SK-N-SH (cell line): ENCODE measurements at regions not wholly inside any gene's neighbourhood (a gene's known extent, or its start where the extent isn't known, plus 50 kb on each side); places are given as distances from the start of the nearest gene placed in this dataset.

Experiments
- CTCF ChIA-PET: fragments of 300-600, 350-600 bp; formaldehyde crosslinking; extraction: SDS; loops from one replicate; lab custom pipeline; 2021; lab: Yijun Ruan, JAX
- POLR2A ChIA-PET: fragments of 350-600 bp; sonication (Branson Sonifier 250); formaldehyde crosslinking; extraction: SDS; loops from one replicate; lab custom pipeline; 2020; ENCODE audit warnings: antibody characterized with exemption, inconsistent platforms; lab: Yijun Ruan, JAX
- DNase-seq: peaks from one replicate; pipeline ENCODE4 v3.0.0; 2012
- H2AFZ ChIP-seq: fragments of 200-600 bp; sonication (generic); 2 replicates; pipeline ENCODE4 v1.8.1; 2016; ENCODE audit warnings: antibody characterized with exemption, mild to moderate bottlenecking, low read depth
- H3F3A ChIP-seq: fragments of 200-600 bp; sonication (generic); replicated peaks from 2 replicates; pipeline ENCODE3; 2016; ENCODE audit warnings: antibody characterized with exemption, mild to moderate bottlenecking; ENCODE audit not compliant: insufficient read depth
- H3K27ac ChIP-seq, 2 experiments: fragments of 200-500 bp in 1 of 2; fragments of 200-600 bp in 1 of 2; sonication (Bioruptor generic) in 1 of 2; sonication (generic), shearing (Covaris generic) in 1 of 2; 2 replicates each; pipeline versions ENCODE4 v1.5.1 to v1.6.1; 2014 to 2016; ENCODE audit warnings: low read depth in 2 of 2, inconsistent platforms in 1 of 2, low read length in 1 of 2, mild to moderate bottlenecking in 1 of 2, mixed read lengths in 1 of 2
- H3K27me3 ChIP-seq: fragments of 200-600 bp; sonication (generic), shearing (Covaris generic); 2 replicates; pipeline ENCODE4 v1.6.1; 2016; ENCODE audit warnings: mixed run types; ENCODE audit not compliant: insufficient read depth
- H3K36me3 ChIP-seq, 2 experiments: fragments of 200-500 bp in 1 of 2; fragments of 200-600 bp in 1 of 2; sonication (Bioruptor generic) in 1 of 2; sonication (generic) in 1 of 2; replicated peaks in 1 of 2; 2 replicates each; pipeline versions ENCODE3 to v1.5.1; 2014 to 2016; ENCODE audit warnings: low read length in 1 of 2, mild to moderate bottlenecking in 1 of 2; ENCODE audit not compliant: insufficient read depth in 2 of 2, control insufficient read depth in 1 of 2
- H3K4me1 ChIP-seq, 2 experiments: fragments of 200-500 bp in 1 of 2; fragments of 200-600 bp in 1 of 2; sonication (Bioruptor generic) in 1 of 2; sonication (generic), shearing (Covaris generic) in 1 of 2; 2 replicates each; pipeline versions ENCODE4 v1.5.1 to v1.6.1; 2014 to 2016; ENCODE audit warnings: low read depth in 1 of 2, low read length in 1 of 2, mixed run types in 1 of 2; ENCODE audit not compliant: insufficient read depth in 2 of 2, control insufficient read depth in 1 of 2
- H3K4me2 ChIP-seq: fragments of 200-600 bp; sonication (generic), shearing (Covaris generic); 2 replicates; pipeline ENCODE4 v1.6.1; 2017; ENCODE audit warnings: mixed run types
- H3K4me3 ChIP-seq, 2 experiments: fragments of 200-500 bp in 1 of 2; fragments of 200-600 bp in 1 of 2; sonication (Bioruptor generic) in 1 of 2; sonication (generic), shearing (Covaris generic) in 1 of 2; 2 replicates each; pipeline versions ENCODE4 v1.5.1 to v1.8.1; 2014 to 2016; ENCODE audit warnings: low read depth in 2 of 2, inconsistent platforms in 1 of 2, low read length in 1 of 2, mild to moderate bottlenecking in 1 of 2, mixed read lengths in 1 of 2, moderate library complexity in 1 of 2
- H3K79me2 ChIP-seq: fragments of 200-600 bp; sonication (generic); 2 replicates; pipeline ENCODE4 v1.8.1; 2017; ENCODE audit warnings: mild to moderate bottlenecking; ENCODE audit not compliant: insufficient read depth
- H3K9ac ChIP-seq: fragments of 200-600 bp; sonication (generic); 2 replicates; pipeline ENCODE4 v1.6.1; 2017; ENCODE audit warnings: mixed run types
- H3K9me2 ChIP-seq: fragments of 200-600 bp; sonication (generic); 2 replicates; pipeline ENCODE4 v1.6.1; 2017; ENCODE audit warnings: mixed run types
- H3K9me3 ChIP-seq: fragments of 200-600 bp; sonication (generic); 2 replicates; pipeline ENCODE4 v1.6.1; 2017; ENCODE audit warnings: mixed run types, mild to moderate bottlenecking, moderate library complexity
- H4K20me1 ChIP-seq: fragments of 200-600 bp; sonication (generic); 2 replicates; pipeline ENCODE4 v1.6.1; 2017; ENCODE audit warnings: mild to moderate bottlenecking, mixed run types; ENCODE audit not compliant: insufficient read depth
- CTCF ChIP-seq: fragments of 200-600 bp; sonication (generic); IDR thresholded peaks from 2 replicates; pipeline ENCODE4 v1.6.1; 2017; ENCODE audit warnings: antibody characterized with exemption, mild to moderate bottlenecking, moderate library complexity
- ELF1 ChIP-seq: IDR thresholded peaks from 2 replicates; pipeline ENCODE4 v1.4.0; 2012
- EP300 ChIP-seq, 2 experiments: IDR thresholded peaks; 2 replicates each; pipeline versions ENCODE4 v1.4.0 to v1.6.1; 2012; ENCODE audit warnings: borderline replicate concordance in 1 of 2, low read depth in 1 of 2, low read length in 1 of 2
- FOSL2 ChIP-seq: IDR thresholded peaks from 2 replicates; pipeline ENCODE4 v1.4.0; 2012; ENCODE audit warnings: low read depth, mild to moderate bottlenecking, moderate library complexity, borderline replicate concordance
- FOXM1 ChIP-seq: IDR thresholded peaks from 2 replicates; pipeline ENCODE4 v1.4.0; 2012; ENCODE audit warnings: low read depth, mild to moderate bottlenecking
- GATA2 ChIP-seq: sonication (generic); formaldehyde crosslinking; IDR thresholded peaks from 2 replicates; pipeline ENCODE4 v1.5.0; 2020; ENCODE audit warnings: mild to moderate bottlenecking, missing genetic modification reagents
- JUND ChIP-seq: IDR thresholded peaks from 2 replicates; pipeline ENCODE4 v1.4.0; 2012
- NFIC ChIP-seq: IDR thresholded peaks from 2 replicates; pipeline ENCODE4 v1.4.0; 2012; ENCODE audit warnings: borderline replicate concordance
- PBX3 ChIP-seq: IDR thresholded peaks from 2 replicates; pipeline ENCODE4; 2012
- POLR2AphosphoS5 ChIP-seq: IDR thresholded peaks from 2 replicates; pipeline ENCODE4 v1.6.1; 2012; ENCODE audit warnings: low read depth, low read length
- RCOR1 ChIP-seq: fragments of 150-350 bp; IDR thresholded peaks from 2 replicates; pipeline ENCODE4 v1.6.1; 2017; ENCODE audit warnings: antibody characterized with exemption, low read length
- SIN3A ChIP-seq: IDR thresholded peaks from 2 replicates; pipeline ENCODE4 v1.6.1; 2012; ENCODE audit warnings: low read depth, mild to moderate bottlenecking, low read length, moderate library complexity, borderline replicate concordance
- SMC3 ChIP-seq: IDR thresholded peaks from 2 replicates; pipeline ENCODE4 v1.6.1; 2012; ENCODE audit warnings: low read depth, low read length, improper control_type of control experiment
- TEAD4 ChIP-seq: IDR thresholded peaks from 2 replicates; pipeline ENCODE4 v1.4.0; 2012; ENCODE audit warnings: mild to moderate bottlenecking, borderline replicate concordance; ENCODE audit not compliant: insufficient read depth
- USF1 ChIP-seq: IDR thresholded peaks from 2 replicates; pipeline ENCODE4 v1.4.0; 2012; ENCODE audit warnings: low read depth, borderline replicate concordance
- ZBTB33 ChIP-seq: IDR thresholded peaks from 2 replicates; pipeline ENCODE4 v1.4.0; 2012; ENCODE audit warnings: low read depth, borderline replicate concordance
- WGBS: methylation state at CpG from one replicate; pipeline ENCODE4 v1.1.6; 2017; ENCODE audit warnings: low lambda C conversion rate; 5-methylcytosine and 5-hydroxymethylcytosine counted together
- TF ChIP-seq, protein P1 (sequence below): IDR thresholded peaks from 2 replicates; pipeline ENCODE4 v1.4.0; 2012; ENCODE audit warnings: low read depth
- TF ChIP-seq, protein P2 (sequence below): IDR thresholded peaks from 2 replicates; pipeline ENCODE4 v1.6.1; 2012; ENCODE audit warnings: mild to moderate bottlenecking, low read depth, low read length, moderate library complexity

GRCh38 chr3:14334136-14334535 lies 68.3 kb upstream of the SLC6A6 start:
- no peak overlapping the region for H3K9ac ChIP-seq
- H3K27ac ChIP-seq = no peak overlapping the region
- no peaks in the 10 kb centered on the region for H3K9me3 ChIP-seq
- CTCF ChIA-PET = interaction anchor here (0.9 kb wide), 1 partner anchor 9 kb away, joined by 5 read pairs; no protein-coding TSS in a partner anchor
- H3K4me1 ChIP-seq = no peaks in the 10 kb centered on the region
- POLR2A ChIA-PET = no interaction called here
- H4K20me1 ChIP-seq = no peaks in the 10 kb centered on the region
- WGBS = 54% methylated on average over 4 of the region's 4 CpGs
- no peak overlapping the region for H2AFZ ChIP-seq
- no peak overlapping the region for H3K4me2 ChIP-seq
- H3K79me2 ChIP-seq = no peaks in the 10 kb centered on the region
- DNase-seq = no peak
- no peaks in the 10 kb centered on the region for H3K36me3 ChIP-seq
- no peaks in the 10 kb centered on the region for H3F3A ChIP-seq
- H3K27me3 ChIP-seq = no peaks in the 10 kb centered on the region
- H3K9me2 ChIP-seq = no peaks in the 10 kb centered on the region
- H3K4me3 ChIP-seq = no peak overlapping the region
- TF ChIP-seq SMC3 = no peak
- TF ChIP-seq RCOR1 = no peak
- TF ChIP-seq FOSL2 = no peak
- TF ChIP-seq ELF1 = no peak
- TF ChIP-seq ZBTB33 = no peak
- TF ChIP-seq GATA2 (CRISPR knock-in tag) = no peak
- TF ChIP-seq SIN3A = no peak
- TF ChIP-seq EP300 (IDR thresholded peaks at IDR 0.05; ENCODE audit: borderline replicate concordance in 1 of 2, low read depth in 1 of 2, low read length in 1 of 2) = no peak
- TF ChIP-seq USF1 = no peak
- no peak for TF ChIP-seq NFIC
- TF ChIP-seq, protein P1, sequence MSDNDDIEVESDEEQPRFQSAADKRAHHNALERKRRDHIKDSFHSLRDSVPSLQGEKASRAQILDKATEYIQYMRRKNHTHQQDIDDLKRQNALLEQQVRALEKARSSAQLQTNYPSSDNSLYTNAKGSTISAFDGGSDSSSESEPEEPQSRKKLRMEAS = no peak
- TF ChIP-seq PBX3 = no peak

- CTCF ChIA-PET = interaction anchor here (0.8 kb wide), 1 partner anchor 35 kb away, joined by 3 read pairs; no protein-coding TSS in a partner anchor
- Histone ChIP-seq H3K27me3 (no peaks in the 10 kb centered on the region), H3F3A (no peaks in the 10 kb centered on the region), H3K9ac (no peak overlapping the region), H3K79me2 (no peaks in the 10 kb centered on the region), H4K20me1 (no peaks in the 10 kb centered on the region), H3K9me3 (no peaks in the 10 kb centered on the region), H3K9me2 (no peaks in the 10 kb centered on the region), H3K4me3 (no peak overlapping the region), H3K27ac (no peak overlapping the region), H2AFZ (no peak overlapping the region), H3K4me2 (no peak overlapping the region), H3K4me1 (no peaks in the 10 kb centered on the region), H3K36me3 (no peaks in the 10 kb centered on the region)
- no peak for DNase-seq
- POLR2A ChIA-PET = no interaction called here
- WGBS = 51% methylated on average over 7 of the region's 7 CpGs
- TF ChIP-seq, protein P2, sequence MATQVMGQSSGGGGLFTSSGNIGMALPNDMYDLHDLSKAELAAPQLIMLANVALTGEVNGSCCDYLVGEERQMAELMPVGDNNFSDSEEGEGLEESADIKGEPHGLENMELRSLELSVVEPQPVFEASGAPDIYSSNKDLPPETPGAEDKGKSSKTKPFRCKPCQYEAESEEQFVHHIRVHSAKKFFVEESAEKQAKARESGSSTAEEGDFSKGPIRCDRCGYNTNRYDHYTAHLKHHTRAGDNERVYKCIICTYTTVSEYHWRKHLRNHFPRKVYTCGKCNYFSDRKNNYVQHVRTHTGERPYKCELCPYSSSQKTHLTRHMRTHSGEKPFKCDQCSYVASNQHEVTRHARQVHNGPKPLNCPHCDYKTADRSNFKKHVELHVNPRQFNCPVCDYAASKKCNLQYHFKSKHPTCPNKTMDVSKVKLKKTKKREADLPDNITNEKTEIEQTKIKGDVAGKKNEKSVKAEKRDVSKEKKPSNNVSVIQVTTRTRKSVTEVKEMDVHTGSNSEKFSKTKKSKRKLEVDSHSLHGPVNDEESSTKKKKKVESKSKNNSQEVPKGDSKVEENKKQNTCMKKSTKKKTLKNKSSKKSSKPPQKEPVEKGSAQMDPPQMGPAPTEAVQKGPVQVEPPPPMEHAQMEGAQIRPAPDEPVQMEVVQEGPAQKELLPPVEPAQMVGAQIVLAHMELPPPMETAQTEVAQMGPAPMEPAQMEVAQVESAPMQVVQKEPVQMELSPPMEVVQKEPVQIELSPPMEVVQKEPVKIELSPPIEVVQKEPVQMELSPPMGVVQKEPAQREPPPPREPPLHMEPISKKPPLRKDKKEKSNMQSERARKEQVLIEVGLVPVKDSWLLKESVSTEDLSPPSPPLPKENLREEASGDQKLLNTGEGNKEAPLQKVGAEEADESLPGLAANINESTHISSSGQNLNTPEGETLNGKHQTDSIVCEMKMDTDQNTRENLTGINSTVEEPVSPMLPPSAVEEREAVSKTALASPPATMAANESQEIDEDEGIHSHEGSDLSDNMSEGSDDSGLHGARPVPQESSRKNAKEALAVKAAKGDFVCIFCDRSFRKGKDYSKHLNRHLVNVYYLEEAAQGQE = no peak
- TF ChIP-seq CTCF (no peak), JUND (no peak), FOXM1 (no peak), NFIC (no peak), POLR2AphosphoS5 (no peak), TEAD4 (no peak)
Observed at GRCh38 chr3:14334936-14335335, 67.5 kb upstream of the SLC6A6 start.
